ENCODE measurements at regions not wholly inside any gene's neighbourhood (a gene's known extent, or its start where the extent isn't known, plus 50 kb on each side); places are given as distances from the start of the nearest gene placed in this dataset.

GRCh38 chr14:83556065-83556464, 1973.9 kb upstream of the FLRT2 start:
- H3K27ac Mint-ChIP-seq = no peak overlapping the region
- H3K9me3 Mint-ChIP-seq = peaks cover 10 to 11% of the 10 kb centered on the region in 2 donors
- H3K36me3 ChIP-seq (ENCODE audit: control insufficient read depth, insufficient read depth, low read length) = no peaks in the 10 kb centered on the region
- intact Hi-C loops (cut with micrococcal nuclease) = no loop called here
- no peak for DNase-seq
- no peaks in the 10 kb centered on the region for H3K36me3 Mint-ChIP-seq
- TF ChIP-seq, protein P1, sequence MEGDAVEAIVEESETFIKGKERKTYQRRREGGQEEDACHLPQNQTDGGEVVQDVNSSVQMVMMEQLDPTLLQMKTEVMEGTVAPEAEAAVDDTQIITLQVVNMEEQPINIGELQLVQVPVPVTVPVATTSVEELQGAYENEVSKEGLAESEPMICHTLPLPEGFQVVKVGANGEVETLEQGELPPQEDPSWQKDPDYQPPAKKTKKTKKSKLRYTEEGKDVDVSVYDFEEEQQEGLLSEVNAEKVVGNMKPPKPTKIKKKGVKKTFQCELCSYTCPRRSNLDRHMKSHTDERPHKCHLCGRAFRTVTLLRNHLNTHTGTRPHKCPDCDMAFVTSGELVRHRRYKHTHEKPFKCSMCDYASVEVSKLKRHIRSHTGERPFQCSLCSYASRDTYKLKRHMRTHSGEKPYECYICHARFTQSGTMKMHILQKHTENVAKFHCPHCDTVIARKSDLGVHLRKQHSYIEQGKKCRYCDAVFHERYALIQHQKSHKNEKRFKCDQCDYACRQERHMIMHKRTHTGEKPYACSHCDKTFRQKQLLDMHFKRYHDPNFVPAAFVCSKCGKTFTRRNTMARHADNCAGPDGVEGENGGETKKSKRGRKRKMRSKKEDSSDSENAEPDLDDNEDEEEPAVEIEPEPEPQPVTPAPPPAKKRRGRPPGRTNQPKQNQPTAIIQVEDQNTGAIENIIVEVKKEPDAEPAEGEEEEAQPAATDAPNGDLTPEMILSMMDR (IDR thresholded peaks at IDR 0.05) = no peak
- H3K9me3 ChIP-seq (ENCODE audit: control insufficient read depth, insufficient read depth, low read length) = peaks cover 5% of the 10 kb centered on the region
- no peak overlapping the region for H3K4me3 Mint-ChIP-seq
- H3K4me1 Mint-ChIP-seq = no peaks in the 10 kb centered on the region
- no peaks in the 10 kb centered on the region for H3K27me3 Mint-ChIP-seq (ENCODE audit: low read depth in 2 of 2)
- H3K27me3 ChIP-seq (ENCODE audit: control insufficient read depth, insufficient read depth, low read length) = no peaks in the 10 kb centered on the region
- no peaks in the 10 kb centered on the region for H3K4me1 ChIP-seq (ENCODE audit: control insufficient read depth, insufficient read depth, low read length)
- WGBS (ENCODE audit: insufficient coverage) = 75% methylated on average over 2 of the region's 2 CpGs
- ATAC-seq = no peak
- H3K4me3 ChIP-seq (ENCODE audit: low read length) = no peak overlapping the region
- no peak overlapping the region for H3K27ac ChIP-seq (ENCODE audit: low read length)

DNA sequence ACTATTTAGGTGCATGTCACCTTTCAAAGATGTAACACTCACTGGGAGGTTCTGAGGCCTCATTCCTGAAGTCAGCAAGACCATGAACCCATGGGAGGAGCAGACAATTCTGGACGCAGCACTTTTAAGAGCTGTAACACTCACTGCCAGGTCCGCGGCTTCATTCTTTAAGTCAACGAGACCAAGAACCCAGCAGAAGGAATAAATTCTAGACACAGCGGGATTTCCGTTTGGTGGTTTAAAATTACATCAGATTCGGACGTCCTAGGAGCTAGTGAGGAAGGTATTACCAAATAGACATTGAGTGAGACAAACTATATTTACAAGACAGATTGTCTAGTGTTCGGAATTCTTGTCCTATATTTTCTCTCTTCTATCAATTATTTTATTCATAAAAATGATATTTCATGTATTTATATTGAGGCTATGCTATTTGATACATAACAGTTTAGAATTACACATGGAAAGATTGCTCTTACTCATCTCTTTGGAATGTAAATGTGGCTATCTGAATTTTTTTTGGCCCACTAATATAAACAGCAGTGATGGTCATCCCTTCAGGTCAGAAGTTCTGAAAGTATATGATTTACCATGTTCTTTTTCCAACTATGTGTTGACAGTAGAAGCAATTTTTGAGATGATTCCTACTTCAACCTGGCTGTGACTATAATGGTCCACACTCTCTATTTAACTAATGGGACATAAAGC, 1973.0 kb upstream of the FLRT2 start:
- no peak overlapping the region for H3K27ac ChIP-seq (ENCODE audit: low read length)
- TF ChIP-seq, protein P1 (IDR thresholded peaks at IDR 0.05) = no peak
- Mint-ChIP-seq H3K4me1 (no peaks in the 10 kb centered on the region), H3K36me3 (no peaks in the 10 kb centered on the region), H3K27ac (no peak overlapping the region), H3K27me3 (ENCODE audit: low read depth in 2 of 2) (no peaks in the 10 kb centered on the region), H3K9me3 (peaks cover 10 to 11% of the 10 kb centered on the region in 2 donors), H3K4me3 (no peak overlapping the region)
- H3K27me3 ChIP-seq (ENCODE audit: control insufficient read depth, insufficient read depth, low read length) = no peaks in the 10 kb centered on the region
- H3K9me3 ChIP-seq (ENCODE audit: control insufficient read depth, insufficient read depth, low read length) = peaks cover 5% of the 10 kb centered on the region
- no peak overlapping the region for H3K4me3 ChIP-seq (ENCODE audit: low read length)
- intact Hi-C loops (cut with micrococcal nuclease) = no loop called here
- ATAC-seq (no peak), DNase-seq (no peak)
- no peaks in the 10 kb centered on the region for H3K36me3 ChIP-seq (ENCODE audit: control insufficient read depth, insufficient read depth, low read length)
- H3K4me1 ChIP-seq (ENCODE audit: control insufficient read depth, insufficient read depth, low read length) = no peaks in the 10 kb centered on the region
- WGBS (ENCODE audit: insufficient coverage) = 94% methylated on average over 6 of the region's 9 CpGs

DNA sequence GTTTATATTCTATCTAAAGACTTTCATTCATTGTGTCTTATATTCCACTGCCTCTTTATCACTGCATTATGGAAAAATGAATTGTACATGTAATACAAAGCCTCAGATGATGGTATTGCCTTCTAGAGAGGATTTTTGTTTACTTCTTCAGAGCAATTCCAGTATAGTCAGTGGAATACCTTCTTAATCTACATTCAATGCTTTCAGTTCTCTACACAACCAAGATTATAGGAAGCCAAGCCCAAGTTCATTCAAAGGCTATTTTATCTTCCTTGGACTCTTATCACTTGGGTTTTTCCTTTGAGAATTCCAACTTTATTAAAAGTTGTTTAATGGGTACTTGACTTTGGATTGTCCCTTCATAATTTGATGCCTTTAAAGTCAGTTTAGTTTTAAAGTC, 1971.0 kb upstream of the FLRT2 start:
- H3K9me3 Mint-ChIP-seq = peaks cover 9 to 11% of the 10 kb centered on the region in 2 donors
- no peaks in the 10 kb centered on the region for H3K4me1 Mint-ChIP-seq
- DNase-seq (no peak), ATAC-seq (no peak)
- Histone ChIP-seq H3K27ac (ENCODE audit: low read length) (no peak overlapping the region), H3K9me3 (ENCODE audit: control insufficient read depth, insufficient read depth, low read length) (peaks cover 5% of the 10 kb centered on the region), H3K36me3 (ENCODE audit: control insufficient read depth, insufficient read depth, low read length) (no peaks in the 10 kb centered on the region), H3K4me3 (ENCODE audit: low read length) (no peak overlapping the region), H3K4me1 (ENCODE audit: control insufficient read depth, insufficient read depth, low read length) (no peaks in the 10 kb centered on the region), H3K27me3 (ENCODE audit: control insufficient read depth, insufficient read depth, low read length) (no peaks in the 10 kb centered on the region)
- H3K27ac Mint-ChIP-seq = no peak overlapping the region
- H3K4me3 Mint-ChIP-seq = no peak overlapping the region
- intact Hi-C loops (cut with micrococcal nuclease) = no loop called here
- no peaks in the 10 kb centered on the region for H3K36me3 Mint-ChIP-seq
- no peaks in the 10 kb centered on the region for H3K27me3 Mint-ChIP-seq (ENCODE audit: low read depth in 2 of 2)
- TF ChIP-seq, protein P1 (IDR thresholded peaks at IDR 0.05) = no peak

DNA sequence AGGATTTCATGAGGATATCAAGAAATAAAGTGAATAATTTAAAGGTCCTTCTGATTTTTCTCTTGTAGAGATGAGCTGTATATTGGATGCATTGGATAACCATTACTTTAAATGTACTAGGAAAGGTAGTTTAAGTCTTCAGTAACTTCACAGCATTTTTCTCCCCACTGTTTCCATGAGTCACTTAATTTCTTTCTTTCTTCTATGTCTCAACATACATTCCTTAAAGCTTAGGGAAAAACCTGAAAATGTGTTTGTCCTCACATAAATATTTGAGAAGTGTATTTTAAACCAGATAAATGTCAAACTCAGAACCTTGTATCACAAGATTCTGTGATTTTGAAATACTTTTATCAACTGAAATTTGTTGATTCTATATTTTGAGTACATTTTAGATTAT, 1970.2 kb upstream of the FLRT2 start:
- Histone ChIP-seq H3K36me3 (ENCODE audit: control insufficient read depth, insufficient read depth, low read length) (no peaks in the 10 kb centered on the region), H3K27ac (ENCODE audit: low read length) (no peak overlapping the region), H3K27me3 (ENCODE audit: control insufficient read depth, insufficient read depth, low read length) (no peaks in the 10 kb centered on the region), H3K9me3 (ENCODE audit: control insufficient read depth, insufficient read depth, low read length) (peaks cover 5% of the 10 kb centered on the region), H3K4me3 (ENCODE audit: low read length) (no peak overlapping the region), H3K4me1 (ENCODE audit: control insufficient read depth, insufficient read depth, low read length) (no peaks in the 10 kb centered on the region)
- Mint-ChIP-seq H3K27ac (no peak overlapping the region), H3K36me3 (peaks cover 5% of the 10 kb centered on the region), H3K4me1 (no peaks in the 10 kb centered on the region), H3K27me3 (ENCODE audit: low read depth in 2 of 2) (no peaks in the 10 kb centered on the region), H3K9me3 (peaks cover 14% of the 10 kb centered on the region in 2 donors), H3K4me3 (no peak overlapping the region)
- ATAC-seq = no peak
- DNase-seq = no peak
- intact Hi-C loops (cut with micrococcal nuclease) = no loop called here
- TF ChIP-seq, protein P1 (IDR thresholded peaks at IDR 0.05) = no peak

All from natural killer cell (primary cell).